ENCODE measurements at regions not wholly inside any gene's neighbourhood (a gene's known extent, or its start where the extent isn't known, plus 50 kb on each side); places are given as distances from the start of the nearest gene placed in this dataset.

GRCh38 chr15:39430389-39430788 lies 150.5 kb upstream of the THBS1 start:
- no peak for TF ChIP-seq CTCF (IDR thresholded peaks at IDR 0.05; ENCODE audit: control extremely low read depth, extremely low read depth, low read depth, missing control alignments)
- no peak for DNase-seq (ENCODE audit: extremely low spot score)
- ChIA-PET CTCF (interaction anchor here (0.9 to 2.5 kb wide), 3 partner anchors 10 to 15 kb away, joined by 3 to 6 read pairs (median 3); no protein-coding TSS in a partner anchor), POLR2A (no interaction called here)

GRCh38 chr15:39431376-39431775 lies 149.5 kb upstream of the THBS1 start:
- no peak for TF ChIP-seq CTCF (IDR thresholded peaks at IDR 0.05; ENCODE audit: control extremely low read depth, extremely low read depth, low read depth, missing control alignments)
- ChIA-PET POLR2A (no interaction called here), CTCF (interaction anchor here (2.5 kb wide), 1 partner anchor 16 kb away, joined by 6 read pairs; no protein-coding TSS in a partner anchor)
- DNase-seq (ENCODE audit: extremely low spot score): no peak

GRCh38 chr15:39432026-39432425 lies 148.9 kb upstream of the THBS1 start:
- TF ChIP-seq CTCF (IDR thresholded peaks at IDR 0.05; ENCODE audit: control extremely low read depth, extremely low read depth, low read depth, missing control alignments): no peak
- no peak for DNase-seq (ENCODE audit: extremely low spot score)
- CTCF ChIA-PET: interaction anchor here (1.1 to 1.3 kb wide), 2 partner anchors 17 to 20 kb away, joined by 3 to 4 read pairs; no protein-coding TSS in a partner anchor
- POLR2A ChIA-PET: no interaction called here

GRCh38 chr15:39432912-39433348 lies 147.9 kb upstream of the THBS1 start:
- TF ChIP-seq CTCF (IDR thresholded peaks at IDR 0.05; ENCODE audit: control extremely low read depth, extremely low read depth, low read depth, missing control alignments): no peak
- no peak for DNase-seq (ENCODE audit: extremely low spot score)
- ChIA-PET CTCF (interaction anchor here (1.1 to 1.3 kb wide), 2 partner anchors 16 to 19 kb away, joined by 3 to 4 read pairs; no protein-coding TSS in a partner anchor), POLR2A (no interaction called here)

GRCh38 chr15:39433376-39433775 lies 147.5 kb upstream of the THBS1 start:
- no peak for TF ChIP-seq CTCF (IDR thresholded peaks at IDR 0.05; ENCODE audit: control extremely low read depth, extremely low read depth, low read depth, missing control alignments)
- ChIA-PET CTCF (interaction anchor here (1.1 kb wide), 1 partner anchor 16 kb away, joined by 3 read pairs; no protein-coding TSS in a partner anchor), POLR2A (no interaction called here)
- DNase-seq (ENCODE audit: extremely low spot score): no peak

- CTCF ChIA-PET: interaction anchor here (1.5 kb wide), 1 partner anchor 16 kb away, joined by 4 read pairs; no protein-coding TSS in a partner anchor
- no peak for TF ChIP-seq CTCF (IDR thresholded peaks at IDR 0.05; ENCODE audit: control extremely low read depth, extremely low read depth, low read depth, missing control alignments)
- no peak for DNase-seq (ENCODE audit: extremely low spot score)
- POLR2A ChIA-PET: no interaction called here
Measured at GRCh38 chr15:39434163-39434562, 146.7 kb upstream of the THBS1 start.

Data from GM10248 (cell line).